HepG2 (cell line): ENCODE measurements at regions not wholly inside any gene's neighbourhood (a gene's known extent, or its start where the extent isn't known, plus 50 kb on each side); places are given as distances from the start of the nearest gene placed in this dataset.

Experiments
- ATAC-seq: fragments of 200-7000 bp; cut with Tn5 transposase; 3 replicates; pipeline ENCODE4 v1.9.1; 2020; ENCODE audit warnings: mild to moderate bottlenecking, moderate library complexity
- BruUV-seq: library from RNA; stranded (reverse); fragments of 400-500 nt; replicated peaks from 2 replicates; lab custom pipeline; 2021; lab: Mats Ljungman, UMichigan
- CTCF ChIA-PET: fragments of 300-600 bp; formaldehyde crosslinking; extraction: SDS; loops from one replicate; lab custom pipeline; 2021; ENCODE audit warnings: low total read pairs, inconsistent platforms, low intra/inter-chr PET ratio; lab: Yijun Ruan, JAX
- POLR2A ChIA-PET: fragments of 350-600 bp; sonication (Branson Sonifier 250); formaldehyde crosslinking; loops from one replicate; lab custom pipeline; 2020; ENCODE audit warnings: antibody characterized with exemption, inconsistent platforms; lab: Yijun Ruan, JAX
- DNase-seq: peaks from one replicate; pipeline ENCODE4 v3.0.0-alpha.2; 2015; ENCODE audit warnings: low spot score
- FAIRE-seq: peaks from 3 replicates; lab custom pipeline; 2011; peaks lifted over from hg19 to GRCh38; lab: Jason Lieb, UNC
- H2AFZ ChIP-seq: one replicate; pipeline ENCODE4 v1.6.1; 2011; ENCODE audit warnings: low read length, inconsistent platforms
- H3K27ac ChIP-seq: fragments of 300-600 bp; 3 replicates; pipeline ENCODE4 v1.8.0; 2011; ENCODE audit warnings: mixed run types, mild to moderate bottlenecking, mixed read lengths, low read length, inconsistent platforms; ENCODE audit not compliant: insufficient read depth; ENCODE audit errors: extremely low read length
- H3K27me3 ChIP-seq, 2 experiments: fragments of 200-600 bp in 1 of 2; 2 replicates in 1 of 2; 3 replicates in 1 of 2; pipeline versions ENCODE4 v1.6.0 to v1.8.0; 2011; ENCODE audit warnings: low read length in 2 of 2, mild to moderate bottlenecking in 2 of 2, moderate library complexity in 2 of 2, inconsistent platforms in 1 of 2; ENCODE audit not compliant: insufficient read depth in 2 of 2, control insufficient read depth in 1 of 2
- H3K36me3 ChIP-seq, 2 experiments: fragments of 200-600 bp in 1 of 2; replicated peaks in 1 of 2; 2 replicates in 1 of 2; 3 replicates in 1 of 2; pipeline versions ENCODE4 v1.5.1 to v1.8.0; 2011; ENCODE audit warnings: low read length in 2 of 2, inconsistent platforms in 1 of 2; ENCODE audit not compliant: insufficient read depth in 2 of 2, control insufficient read depth in 1 of 2
- H3K4me1 ChIP-seq: 2 replicates; pipeline ENCODE4 v1.5.1; 2012; ENCODE audit warnings: low read length, inconsistent platforms; ENCODE audit not compliant: insufficient read depth
- H3K4me2 ChIP-seq: 2 replicates; pipeline ENCODE4 v1.6.0; 2011; ENCODE audit warnings: low read depth, low read length, inconsistent platforms
- H3K4me3 ChIP-seq, 3 experiments: fragments of 200-600 bp in 1 of 3; sonication (generic), shearing (Covaris generic) in 1 of 3; replicated peaks in 1 of 3; 2 replicates each; pipeline ENCODE4 v1.5.1; 2011 to 2016; ENCODE audit warnings: low read length in 3 of 3, inconsistent platforms in 2 of 3, low read depth in 2 of 3, mild to moderate bottlenecking in 2 of 3, control low read depth in 1 of 3, mixed read lengths in 1 of 3; ENCODE audit not compliant: insufficient read depth in 1 of 3
- H3K79me2 ChIP-seq: one replicate; pipeline ENCODE4 v1.6.1; 2011; ENCODE audit warnings: low read length, inconsistent platforms; ENCODE audit not compliant: insufficient read depth
- H3K9ac ChIP-seq: 2 replicates; pipeline ENCODE4 v1.6.0; 2011; ENCODE audit warnings: mild to moderate bottlenecking, low read depth, low read length, inconsistent platforms; ENCODE audit not compliant: insufficient read depth
- H3K9me3 ChIP-seq: 2 replicates; pipeline ENCODE4 v1.5.1; 2012; ENCODE audit warnings: mild to moderate bottlenecking, low read length
- H4K20me1 ChIP-seq: 2 replicates; pipeline ENCODE4 v1.6.0; 2011; ENCODE audit warnings: inconsistent platforms, mild to moderate bottlenecking, low read length, moderate library complexity; ENCODE audit not compliant: insufficient read depth
- ATF5 ChIP-seq: sonication (generic); formaldehyde crosslinking; IDR thresholded peaks from 2 replicates; pipeline ENCODE4 v1.4.0; 2020; ENCODE audit warnings: mild to moderate bottlenecking, low read depth, missing genetic modification reagents
- CAMTA2 ChIP-seq: sonication (generic); formaldehyde crosslinking; IDR thresholded peaks from 2 replicates; pipeline ENCODE4 v1.4.0; 2020; ENCODE audit warnings: mild to moderate bottlenecking, missing genetic modification reagents, borderline replicate concordance
- DPF2 ChIP-seq: sonication (generic); formaldehyde crosslinking; IDR thresholded peaks from 2 replicates; pipeline ENCODE4 v1.4.0; 2020; ENCODE audit warnings: mild to moderate bottlenecking, low read depth, missing genetic modification reagents, borderline replicate concordance
- MAFG ChIP-seq: sonication (generic); formaldehyde crosslinking; IDR thresholded peaks from 2 replicates; pipeline ENCODE4 v1.5.1; 2020; ENCODE audit warnings: mild to moderate bottlenecking, missing genetic modification reagents
- MLLT10 ChIP-seq: sonication (generic); formaldehyde crosslinking; IDR thresholded peaks from 2 replicates; pipeline ENCODE4 v1.4.0; 2020; ENCODE audit warnings: missing genetic modification reagents
- NCOA2 ChIP-seq: sonication (generic); formaldehyde crosslinking; IDR thresholded peaks from 2 replicates; pipeline ENCODE4 v1.8.0; 2022; ENCODE audit warnings: inconsistent platforms
- NKX3-1 ChIP-seq: sonication (generic); formaldehyde crosslinking; IDR thresholded peaks from 2 replicates; pipeline ENCODE4 v1.5.0; 2020; ENCODE audit warnings: missing genetic modification reagents
- SIX4 ChIP-seq: sonication (generic); formaldehyde crosslinking; IDR thresholded peaks from 2 replicates; pipeline ENCODE4 v1.4.0; 2020; ENCODE audit warnings: missing genetic modification reagents
- SMYD3 ChIP-seq: sonication (generic); formaldehyde crosslinking; IDR thresholded peaks from 2 replicates; pipeline ENCODE4 v1.8.1; 2023; ENCODE audit warnings: mild to moderate bottlenecking, missing genetic modification reagents
- SNAI1 ChIP-seq: sonication (generic); formaldehyde crosslinking; IDR thresholded peaks from 2 replicates; pipeline ENCODE4 v1.5.0; 2020; ENCODE audit warnings: mild to moderate bottlenecking, missing genetic modification reagents, borderline replicate concordance
- ZBTB3 ChIP-seq: sonication (generic); formaldehyde crosslinking; IDR thresholded peaks from 2 replicates; pipeline ENCODE4 v1.4.0; 2020; ENCODE audit warnings: low read depth, mild to moderate bottlenecking, moderate library complexity, missing genetic modification reagents, borderline replicate concordance
- ZBTB43 ChIP-seq: sonication (generic); formaldehyde crosslinking; conservative IDR thresholded peaks from 2 replicates; pipeline ENCODE4 v1.4.0; 2020; ENCODE audit warnings: missing genetic modification reagents
- ZNF18 ChIP-seq: sonication (generic); formaldehyde crosslinking; IDR thresholded peaks from 2 replicates; pipeline ENCODE4 v1.8.0; 2022; ENCODE audit warnings: mild to moderate bottlenecking, missing genetic modification reagents; ENCODE audit not compliant: insufficient replicate concordance
- ZNF20 ChIP-seq: sonication (generic); formaldehyde crosslinking; IDR thresholded peaks from 2 replicates; pipeline ENCODE4 v1.4.0; 2020; ENCODE audit warnings: mild to moderate bottlenecking, moderate library complexity, missing genetic modification reagents
- ZNF256 ChIP-seq: sonication (generic); formaldehyde crosslinking; conservative IDR thresholded peaks from 2 replicates; pipeline ENCODE4 v1.4.0; 2020; ENCODE audit warnings: missing genetic modification reagents
- ZNF580 ChIP-seq: IDR thresholded peaks from 2 replicates; pipeline ENCODE4 v1.6.1; 2016; ENCODE audit warnings: low read depth, borderline replicate concordance
- ZNF615 ChIP-seq: sonication (generic); formaldehyde crosslinking; IDR thresholded peaks from 2 replicates; pipeline ENCODE4 v1.5.0; 2020; ENCODE audit warnings: mild to moderate bottlenecking, missing genetic modification reagents, borderline replicate concordance
- ZNF713 ChIP-seq: sonication (generic); formaldehyde crosslinking; IDR thresholded peaks from 2 replicates; pipeline ENCODE4 v1.4.0; 2020; ENCODE audit warnings: mild to moderate bottlenecking, missing genetic modification reagents
- ZSCAN9 ChIP-seq: IDR thresholded peaks from 2 replicates; pipeline ENCODE4 v1.6.1; 2016; ENCODE audit warnings: borderline replicate concordance
- WGBS: methylation state at CpG from one replicate; pipeline ENCODE4 v1.1.6; 2017; ENCODE audit warnings: low lambda C conversion rate; 5-methylcytosine and 5-hydroxymethylcytosine counted together
- in situ Hi-C: cut with HindIII; loops from 2 replicates; pipeline ENCODE4 v1.10.0; 2017; ENCODE audit warnings: low pct_unique_long_range_greater_than_20kb; ENCODE audit not compliant: extremely low pct_ligation_motif_present
- intact Hi-C: fragments of 100-400 bp; cut with micrococcal nuclease; formaldehyde crosslinking; loops from one replicate; pipeline ENCODE4 v1.10.0; 2022; ENCODE audit not compliant: unreplicated experiment

GRCh38 chr2:63696496-63696895 is 107.7 kb downstream of the MDH1 start:
- TF ChIP-seq MAFG (no peak), CAMTA2 (no peak), ZNF18 (no peak), ATF5 (CRISPR knock-in tag) (no peak), SMYD3 (CRISPR knock-in tag) (no peak), MLLT10 (CRISPR knock-in tag) (no peak), ZNF615 (CRISPR knock-in tag) (no peak), NKX3-1 (CRISPR knock-in tag) (no peak), SIX4 (no peak), SNAI1 (no peak), DPF2 (no peak), ZBTB3 (no peak), ZSCAN9 (no peak), ZBTB43 (no peak), ZNF580 (CRISPR knock-in tag) (no peak), ZNF713 (CRISPR knock-in tag) (no peak), NCOA2 (no peak), ZNF256 (CRISPR knock-in tag) (no peak), ZNF20 (CRISPR knock-in tag) (no peak)
- no TSS peak for BruUV-seq
- ATAC-seq (no peak), FAIRE-seq (no peak), DNase-seq (no peak)
- H3K9me3 ChIP-seq = no peaks in the 10 kb centered on the region
- H3K79me2 ChIP-seq = no peaks in the 10 kb centered on the region
- no peaks in the 10 kb centered on the region for H3K27me3 ChIP-seq
- no peaks in the 10 kb centered on the region for H3K36me3 ChIP-seq
- H3K9ac ChIP-seq = no peak overlapping the region
- ChIA-PET POLR2A (no interaction called here), CTCF (no interaction called here)
- in situ Hi-C loops (loop anchor here (5.0 kb wide), 1 partner anchor 156 kb away; no protein-coding TSS in a partner anchor), intact Hi-C loops (no loop called here)
- no peak overlapping the region for H3K27ac ChIP-seq
- H3K4me2 ChIP-seq = no peak overlapping the region
- H2AFZ ChIP-seq = no peak overlapping the region
- peaks cover 21% of the 10 kb centered on the region for H3K4me1 ChIP-seq
- 12% methylated on average over 1 of the region's 1 CpG for WGBS
- H4K20me1 ChIP-seq = no peaks in the 10 kb centered on the region
- no peak overlapping the region for H3K4me3 ChIP-seq
